ENCODE measurements at regions not wholly inside any gene's neighbourhood (a gene's known extent, or its start where the extent isn't known, plus 50 kb on each side); places are given as distances from the start of the nearest gene placed in this dataset.

DNA sequence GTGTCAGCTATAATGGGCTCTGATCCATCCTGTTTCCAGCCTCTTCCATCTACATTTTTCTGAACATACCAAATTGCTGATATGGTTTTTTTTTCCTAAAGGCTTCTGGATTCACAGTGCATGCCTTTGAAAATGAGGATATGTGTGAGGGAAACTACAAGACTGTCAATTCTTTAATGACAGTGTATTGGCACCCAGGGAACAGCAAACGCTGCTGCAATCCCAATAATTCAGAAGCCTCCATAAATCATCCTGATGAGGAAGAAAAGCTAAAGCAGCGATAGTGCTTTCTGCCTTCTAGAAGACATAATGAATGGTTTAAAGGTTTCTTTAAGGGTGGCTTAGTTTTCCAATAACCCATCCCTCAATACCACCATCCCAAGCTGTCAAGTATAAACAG lies 304.5 kb upstream of the PKDCC start:
- TF ChIP-seq, protein P1, sequence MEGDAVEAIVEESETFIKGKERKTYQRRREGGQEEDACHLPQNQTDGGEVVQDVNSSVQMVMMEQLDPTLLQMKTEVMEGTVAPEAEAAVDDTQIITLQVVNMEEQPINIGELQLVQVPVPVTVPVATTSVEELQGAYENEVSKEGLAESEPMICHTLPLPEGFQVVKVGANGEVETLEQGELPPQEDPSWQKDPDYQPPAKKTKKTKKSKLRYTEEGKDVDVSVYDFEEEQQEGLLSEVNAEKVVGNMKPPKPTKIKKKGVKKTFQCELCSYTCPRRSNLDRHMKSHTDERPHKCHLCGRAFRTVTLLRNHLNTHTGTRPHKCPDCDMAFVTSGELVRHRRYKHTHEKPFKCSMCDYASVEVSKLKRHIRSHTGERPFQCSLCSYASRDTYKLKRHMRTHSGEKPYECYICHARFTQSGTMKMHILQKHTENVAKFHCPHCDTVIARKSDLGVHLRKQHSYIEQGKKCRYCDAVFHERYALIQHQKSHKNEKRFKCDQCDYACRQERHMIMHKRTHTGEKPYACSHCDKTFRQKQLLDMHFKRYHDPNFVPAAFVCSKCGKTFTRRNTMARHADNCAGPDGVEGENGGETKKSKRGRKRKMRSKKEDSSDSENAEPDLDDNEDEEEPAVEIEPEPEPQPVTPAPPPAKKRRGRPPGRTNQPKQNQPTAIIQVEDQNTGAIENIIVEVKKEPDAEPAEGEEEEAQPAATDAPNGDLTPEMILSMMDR (IDR thresholded peaks at IDR 0.05; ENCODE audit: poor library complexity, severe bottlenecking): no peak
- H3K4me3 ChIP-seq (ENCODE audit: severe bottlenecking): no peak overlapping the region
- no peaks in the 10 kb centered on the region for H3K9me3 ChIP-seq (ENCODE audit: severe bottlenecking)
- H3K36me3 ChIP-seq (ENCODE audit: low read depth): no peaks in the 10 kb centered on the region
- H3K27me3 ChIP-seq (ENCODE audit: insufficient read depth, poor library complexity, severe bottlenecking): no peaks in the 10 kb centered on the region
- DNase-seq (ENCODE audit: low spot score) (no peak), ATAC-seq (ENCODE audit: low read depth) (no peak)
- H3K4me1 ChIP-seq (ENCODE audit: insufficient read depth, poor library complexity, severe bottlenecking): no peaks in the 10 kb centered on the region
- no peak overlapping the region for H3K27ac ChIP-seq (ENCODE audit: poor library complexity, severe bottlenecking)

DNA sequence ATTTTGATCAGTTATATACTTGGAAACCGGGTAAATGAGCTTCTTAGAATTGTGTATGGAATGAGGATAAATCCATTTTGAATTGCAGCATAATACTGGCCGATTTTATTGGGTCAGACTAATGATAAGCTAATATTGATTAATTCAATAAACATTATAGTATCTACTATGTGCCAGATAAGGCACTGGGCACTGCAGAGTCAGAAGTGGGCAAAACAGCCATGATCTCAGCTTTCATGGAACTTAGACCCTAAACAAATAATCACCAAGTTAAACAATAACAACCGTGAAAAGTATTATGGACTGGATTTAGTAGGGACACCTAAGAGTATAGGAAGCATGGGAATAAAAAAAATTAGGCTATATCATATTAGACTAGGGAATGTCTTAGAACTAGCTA lies 297.0 kb upstream of the PKDCC start:
- no peaks in the 10 kb centered on the region for H3K27me3 ChIP-seq (ENCODE audit: insufficient read depth, poor library complexity, severe bottlenecking)
- no peaks in the 10 kb centered on the region for H3K36me3 ChIP-seq (ENCODE audit: low read depth)
- DNase-seq (ENCODE audit: low spot score) (no peak), ATAC-seq (ENCODE audit: low read depth) (no peak)
- H3K4me3 ChIP-seq (ENCODE audit: severe bottlenecking): no peak overlapping the region
- no peaks in the 10 kb centered on the region for H3K9me3 ChIP-seq (ENCODE audit: severe bottlenecking)
- H3K27ac ChIP-seq (ENCODE audit: poor library complexity, severe bottlenecking): no peak overlapping the region
- H3K4me1 ChIP-seq (ENCODE audit: insufficient read depth, poor library complexity, severe bottlenecking): no peaks in the 10 kb centered on the region
- TF ChIP-seq, protein P1 (IDR thresholded peaks at IDR 0.05; ENCODE audit: poor library complexity, severe bottlenecking): no peak

DNA sequence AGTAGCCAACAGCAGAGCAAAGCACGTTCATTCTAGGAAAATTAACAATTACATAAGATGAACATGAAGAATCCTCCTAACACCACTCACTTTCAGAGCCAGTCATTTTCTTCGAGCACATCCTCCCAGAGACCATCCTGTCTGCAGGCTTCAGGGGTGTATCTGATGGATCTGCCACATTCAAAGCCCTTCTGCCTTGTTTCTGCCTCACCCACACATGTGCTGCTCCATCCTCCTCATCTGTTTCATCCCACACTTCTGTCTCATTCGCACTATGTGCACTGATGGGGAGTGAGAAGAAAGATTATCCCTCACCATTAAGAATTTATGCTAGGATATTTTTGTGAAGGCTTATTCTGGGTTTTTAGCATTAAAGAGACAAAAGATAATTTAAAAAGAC lies 287.9 kb upstream of the PKDCC start:
- no peak overlapping the region for H3K4me3 ChIP-seq (ENCODE audit: severe bottlenecking)
- ATAC-seq (ENCODE audit: low read depth) (no peak), DNase-seq (ENCODE audit: low spot score) (no peak)
- H3K36me3 ChIP-seq (ENCODE audit: low read depth): no peaks in the 10 kb centered on the region
- H3K27ac ChIP-seq (ENCODE audit: poor library complexity, severe bottlenecking): no peak overlapping the region
- TF ChIP-seq, protein P1 (IDR thresholded peaks at IDR 0.05; ENCODE audit: poor library complexity, severe bottlenecking): no peak
- no peaks in the 10 kb centered on the region for H3K4me1 ChIP-seq (ENCODE audit: insufficient read depth, poor library complexity, severe bottlenecking)
- no peaks in the 10 kb centered on the region for H3K27me3 ChIP-seq (ENCODE audit: insufficient read depth, poor library complexity, severe bottlenecking)
- H3K9me3 ChIP-seq (ENCODE audit: severe bottlenecking): no peaks in the 10 kb centered on the region

DNA sequence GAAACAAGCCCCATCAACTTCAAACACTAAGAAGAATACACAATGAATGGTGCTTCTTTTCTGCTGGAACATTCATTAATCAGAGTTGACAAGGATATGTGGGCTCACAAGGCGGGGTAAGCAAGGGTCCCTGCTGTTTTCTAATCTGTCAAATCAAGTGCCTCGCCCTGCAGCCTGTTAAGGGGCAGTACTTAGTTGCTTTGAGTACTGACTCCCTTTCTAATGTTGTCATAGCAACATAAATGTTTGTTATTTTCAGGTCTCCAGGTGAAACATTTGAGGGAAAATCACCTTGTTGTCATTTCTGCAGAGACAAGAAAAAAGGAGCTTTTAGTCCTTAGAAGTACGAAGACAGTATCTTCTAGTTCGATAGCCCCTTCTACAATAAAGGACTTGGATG lies 284.7 kb upstream of the PKDCC start:
- Histone ChIP-seq H3K27ac (ENCODE audit: poor library complexity, severe bottlenecking) (no peak overlapping the region), H3K9me3 (ENCODE audit: severe bottlenecking) (no peaks in the 10 kb centered on the region), H3K4me3 (ENCODE audit: severe bottlenecking) (no peak overlapping the region), H3K4me1 (ENCODE audit: insufficient read depth, poor library complexity, severe bottlenecking) (no peaks in the 10 kb centered on the region), H3K36me3 (ENCODE audit: low read depth) (no peaks in the 10 kb centered on the region), H3K27me3 (ENCODE audit: insufficient read depth, poor library complexity, severe bottlenecking) (no peaks in the 10 kb centered on the region)
- ATAC-seq (ENCODE audit: low read depth): no peak
- TF ChIP-seq, protein P1 (IDR thresholded peaks at IDR 0.05; ENCODE audit: poor library complexity, severe bottlenecking): no peak
- no peak for DNase-seq (ENCODE audit: low spot score)

DNA sequence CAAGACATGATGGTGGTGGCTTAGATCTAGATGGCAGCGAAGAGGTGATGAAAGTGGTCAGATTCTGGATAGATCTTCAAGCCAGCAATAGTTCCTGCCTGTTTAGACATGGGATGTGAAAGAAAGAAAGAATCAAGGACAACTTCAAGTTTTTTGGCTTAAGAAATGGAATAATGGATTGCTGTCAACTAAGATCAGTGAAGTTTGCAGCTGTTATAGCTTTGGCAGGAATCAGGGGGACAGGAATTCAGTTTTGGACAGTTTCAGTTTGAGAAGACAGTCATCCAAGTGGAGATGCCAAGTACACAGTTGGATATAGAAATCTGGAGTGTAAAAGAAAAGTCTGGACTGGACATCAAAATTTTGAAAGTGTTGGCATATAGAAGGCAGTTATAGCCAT lies 283.7 kb upstream of the PKDCC start:
- ATAC-seq (ENCODE audit: low read depth) (no peak), DNase-seq (ENCODE audit: low spot score) (no peak)
- Histone ChIP-seq H3K27me3 (ENCODE audit: insufficient read depth, poor library complexity, severe bottlenecking) (no peaks in the 10 kb centered on the region), H3K36me3 (ENCODE audit: low read depth) (no peaks in the 10 kb centered on the region), H3K9me3 (ENCODE audit: severe bottlenecking) (no peaks in the 10 kb centered on the region), H3K4me1 (ENCODE audit: insufficient read depth, poor library complexity, severe bottlenecking) (no peaks in the 10 kb centered on the region), H3K27ac (ENCODE audit: poor library complexity, severe bottlenecking) (no peak overlapping the region), H3K4me3 (ENCODE audit: severe bottlenecking) (no peak overlapping the region)
- TF ChIP-seq, protein P1 (IDR thresholded peaks at IDR 0.05; ENCODE audit: poor library complexity, severe bottlenecking): no peak

Data from RWPE2 (cell line).